GM23248 (cell line): ENCODE measurements at regions not wholly inside any gene's neighbourhood (a gene's known extent, or its start where the extent isn't known, plus 50 kb on each side); places are given as distances from the start of the nearest gene placed in this dataset.

Experiments
- EZH2 ChIP-seq: fragments of 200-600 bp; sonication (generic); IDR thresholded peaks from 2 replicates; pipeline ENCODE4 v1.6.1; 2018; ENCODE audit warnings: antibody characterized with exemption, mild to moderate bottlenecking; ENCODE audit not compliant: insufficient read depth, poor library complexity, severe bottlenecking
- EZH2phosphoT487 ChIP-seq: fragments of 200-600 bp; sonication (generic); IDR thresholded peaks from 2 replicates; pipeline ENCODE4 v1.6.1; 2018; ENCODE audit warnings: antibody characterized with exemption, moderate library complexity, mild to moderate bottlenecking, low read depth; ENCODE audit not compliant: insufficient read depth

- no peak for TF ChIP-seq EZH2
- no peak for TF ChIP-seq EZH2phosphoT487
These were observed 204.7 kb upstream of the S100G start for GRCh38 chrX:16445166-16445752.
